ENCODE measurements at regions not wholly inside any gene's neighbourhood (a gene's known extent, or its start where the extent isn't known, plus 50 kb on each side); places are given as distances from the start of the nearest gene placed in this dataset.

DNA sequence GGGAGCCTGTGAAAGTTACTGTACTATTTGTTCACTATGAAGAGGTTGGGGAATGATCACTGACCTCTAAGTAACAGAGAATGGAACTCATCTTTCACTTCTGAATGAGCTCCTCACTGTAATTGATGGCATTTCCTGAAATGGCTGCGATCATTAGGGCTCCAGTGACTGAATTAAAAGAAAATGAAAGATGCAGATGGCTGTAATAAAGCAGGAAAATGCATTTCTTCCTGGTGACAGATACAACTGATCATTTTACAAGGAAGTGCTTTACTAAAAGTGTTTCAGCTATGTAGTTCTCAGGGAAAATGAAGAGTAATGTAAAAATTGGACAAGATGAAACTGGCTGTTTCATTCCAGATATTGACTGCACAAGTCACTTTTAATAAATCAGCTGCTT is 1200.6 kb upstream of the NUDT12 start:
- no peaks in the 10 kb centered on the region for H3K36me3 ChIP-seq (ENCODE audit: control insufficient read depth in 4 of 4, insufficient read depth in 3 of 4, low read depth in 1 of 4, low read length in 3 of 4)
- DNase-seq (ENCODE audit: low spot score): no peak
- TF ChIP-seq, protein P1, sequence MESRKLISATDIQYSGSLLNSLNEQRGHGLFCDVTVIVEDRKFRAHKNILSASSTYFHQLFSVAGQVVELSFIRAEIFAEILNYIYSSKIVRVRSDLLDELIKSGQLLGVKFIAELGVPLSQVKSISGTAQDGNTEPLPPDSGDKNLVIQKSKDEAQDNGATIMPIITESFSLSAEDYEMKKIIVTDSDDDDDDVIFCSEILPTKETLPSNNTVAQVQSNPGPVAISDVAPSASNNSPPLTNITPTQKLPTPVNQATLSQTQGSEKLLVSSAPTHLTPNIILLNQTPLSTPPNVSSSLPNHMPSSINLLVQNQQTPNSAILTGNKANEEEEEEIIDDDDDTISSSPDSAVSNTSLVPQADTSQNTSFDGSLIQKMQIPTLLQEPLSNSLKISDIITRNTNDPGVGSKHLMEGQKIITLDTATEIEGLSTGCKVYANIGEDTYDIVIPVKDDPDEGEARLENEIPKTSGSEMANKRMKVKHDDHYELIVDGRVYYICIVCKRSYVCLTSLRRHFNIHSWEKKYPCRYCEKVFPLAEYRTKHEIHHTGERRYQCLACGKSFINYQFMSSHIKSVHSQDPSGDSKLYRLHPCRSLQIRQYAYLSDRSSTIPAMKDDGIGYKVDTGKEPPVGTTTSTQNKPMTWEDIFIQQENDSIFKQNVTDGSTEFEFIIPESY (IDR thresholded peaks at IDR 0.05): no peak
- no peak for TF ChIP-seq RXRA (IDR thresholded peaks at IDR 0.05)
- no peak for TF ChIP-seq YY1 (IDR thresholded peaks at IDR 0.05)
- no peak for TF ChIP-seq TAF1 (conservative IDR thresholded peaks at IDR 0.05)
- TF ChIP-seq HNF4G (IDR thresholded peaks at IDR 0.05): no peak
- no peak for TF ChIP-seq HNF4A (conservative IDR thresholded peaks at IDR 0.05)
- no peak for TF ChIP-seq JUND (IDR thresholded peaks at IDR 0.05)
- no peak for TF ChIP-seq EGR1 (IDR thresholded peaks at IDR 0.05; ENCODE audit: low read depth in 2 of 2)
- no peak for TF ChIP-seq GABPA (IDR thresholded peaks at IDR 0.05 in 1 of 2, conservative IDR thresholded peaks at IDR 0.05 in 1 of 2)
- TF ChIP-seq, protein P2, sequence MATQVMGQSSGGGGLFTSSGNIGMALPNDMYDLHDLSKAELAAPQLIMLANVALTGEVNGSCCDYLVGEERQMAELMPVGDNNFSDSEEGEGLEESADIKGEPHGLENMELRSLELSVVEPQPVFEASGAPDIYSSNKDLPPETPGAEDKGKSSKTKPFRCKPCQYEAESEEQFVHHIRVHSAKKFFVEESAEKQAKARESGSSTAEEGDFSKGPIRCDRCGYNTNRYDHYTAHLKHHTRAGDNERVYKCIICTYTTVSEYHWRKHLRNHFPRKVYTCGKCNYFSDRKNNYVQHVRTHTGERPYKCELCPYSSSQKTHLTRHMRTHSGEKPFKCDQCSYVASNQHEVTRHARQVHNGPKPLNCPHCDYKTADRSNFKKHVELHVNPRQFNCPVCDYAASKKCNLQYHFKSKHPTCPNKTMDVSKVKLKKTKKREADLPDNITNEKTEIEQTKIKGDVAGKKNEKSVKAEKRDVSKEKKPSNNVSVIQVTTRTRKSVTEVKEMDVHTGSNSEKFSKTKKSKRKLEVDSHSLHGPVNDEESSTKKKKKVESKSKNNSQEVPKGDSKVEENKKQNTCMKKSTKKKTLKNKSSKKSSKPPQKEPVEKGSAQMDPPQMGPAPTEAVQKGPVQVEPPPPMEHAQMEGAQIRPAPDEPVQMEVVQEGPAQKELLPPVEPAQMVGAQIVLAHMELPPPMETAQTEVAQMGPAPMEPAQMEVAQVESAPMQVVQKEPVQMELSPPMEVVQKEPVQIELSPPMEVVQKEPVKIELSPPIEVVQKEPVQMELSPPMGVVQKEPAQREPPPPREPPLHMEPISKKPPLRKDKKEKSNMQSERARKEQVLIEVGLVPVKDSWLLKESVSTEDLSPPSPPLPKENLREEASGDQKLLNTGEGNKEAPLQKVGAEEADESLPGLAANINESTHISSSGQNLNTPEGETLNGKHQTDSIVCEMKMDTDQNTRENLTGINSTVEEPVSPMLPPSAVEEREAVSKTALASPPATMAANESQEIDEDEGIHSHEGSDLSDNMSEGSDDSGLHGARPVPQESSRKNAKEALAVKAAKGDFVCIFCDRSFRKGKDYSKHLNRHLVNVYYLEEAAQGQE (IDR thresholded peaks at IDR 0.05): no peak
- no peak for TF ChIP-seq ATF3 (IDR thresholded peaks at IDR 0.05)
- no peak for TF ChIP-seq FOXA1 (IDR thresholded peaks at IDR 0.05)
- no peak for TF ChIP-seq SP1 (IDR thresholded peaks at IDR 0.05)
- TF ChIP-seq NR2F2 (IDR thresholded peaks at IDR 0.05): no peak
- TF ChIP-seq RAD21 (IDR thresholded peaks at IDR 0.05): no peak
- H3K9me3 ChIP-seq (ENCODE audit: control insufficient read depth in 4 of 4, low read length in 3 of 4): no peaks in the 10 kb centered on the region
- no peak overlapping the region for H3K27ac ChIP-seq (ENCODE audit: low read depth in 1 of 2, low read length in 2 of 2)
- no peak overlapping the region for H3K4me3 ChIP-seq (ENCODE audit: low read depth in 1 of 3, low read length in 3 of 3)
- H3K27me3 ChIP-seq (ENCODE audit: control insufficient read depth in 4 of 4, insufficient read depth in 4 of 4, low read length in 3 of 4): no peaks in the 10 kb centered on the region
- 59% methylated on average over 1 of the region's 1 CpG for WGBS
- H3K9ac ChIP-seq (ENCODE audit: low read depth in 1 of 2, low read length in 2 of 2): no peak overlapping the region
- H3K4me1 ChIP-seq (ENCODE audit: control insufficient read depth in 4 of 4, insufficient read depth in 4 of 4, low read length in 3 of 4): no peaks in the 10 kb centered on the region

GRCh38 chr5:104757915-104758314 is 1195.3 kb upstream of the NUDT12 start:
- no peaks in the 10 kb centered on the region for H3K36me3 ChIP-seq (ENCODE audit: control insufficient read depth in 4 of 4, insufficient read depth in 3 of 4, low read depth in 1 of 4, low read length in 3 of 4)
- 91% methylated on average over 1 of the region's 1 CpG for WGBS
- DNase-seq (ENCODE audit: low spot score): no peak
- H3K4me3 ChIP-seq (ENCODE audit: low read depth in 1 of 3, low read length in 3 of 3): no peak overlapping the region
- H3K9ac ChIP-seq (ENCODE audit: low read depth in 1 of 2, low read length in 2 of 2): no peak overlapping the region
- no peaks in the 10 kb centered on the region for H3K9me3 ChIP-seq (ENCODE audit: control insufficient read depth in 4 of 4, low read length in 3 of 4)
- no peaks in the 10 kb centered on the region for H3K4me1 ChIP-seq (ENCODE audit: control insufficient read depth in 4 of 4, insufficient read depth in 4 of 4, low read length in 3 of 4)
- no peaks in the 10 kb centered on the region for H3K27me3 ChIP-seq (ENCODE audit: control insufficient read depth in 4 of 4, insufficient read depth in 4 of 4, low read length in 3 of 4)
- H3K27ac ChIP-seq (ENCODE audit: low read depth in 1 of 2, low read length in 2 of 2): no peak overlapping the region
- TF ChIP-seq RXRA (IDR thresholded peaks at IDR 0.05): no peak
- TF ChIP-seq, protein P3, sequence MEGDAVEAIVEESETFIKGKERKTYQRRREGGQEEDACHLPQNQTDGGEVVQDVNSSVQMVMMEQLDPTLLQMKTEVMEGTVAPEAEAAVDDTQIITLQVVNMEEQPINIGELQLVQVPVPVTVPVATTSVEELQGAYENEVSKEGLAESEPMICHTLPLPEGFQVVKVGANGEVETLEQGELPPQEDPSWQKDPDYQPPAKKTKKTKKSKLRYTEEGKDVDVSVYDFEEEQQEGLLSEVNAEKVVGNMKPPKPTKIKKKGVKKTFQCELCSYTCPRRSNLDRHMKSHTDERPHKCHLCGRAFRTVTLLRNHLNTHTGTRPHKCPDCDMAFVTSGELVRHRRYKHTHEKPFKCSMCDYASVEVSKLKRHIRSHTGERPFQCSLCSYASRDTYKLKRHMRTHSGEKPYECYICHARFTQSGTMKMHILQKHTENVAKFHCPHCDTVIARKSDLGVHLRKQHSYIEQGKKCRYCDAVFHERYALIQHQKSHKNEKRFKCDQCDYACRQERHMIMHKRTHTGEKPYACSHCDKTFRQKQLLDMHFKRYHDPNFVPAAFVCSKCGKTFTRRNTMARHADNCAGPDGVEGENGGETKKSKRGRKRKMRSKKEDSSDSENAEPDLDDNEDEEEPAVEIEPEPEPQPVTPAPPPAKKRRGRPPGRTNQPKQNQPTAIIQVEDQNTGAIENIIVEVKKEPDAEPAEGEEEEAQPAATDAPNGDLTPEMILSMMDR (IDR thresholded peaks at IDR 0.05; ENCODE audit: low read depth, low read length, missing input control): no peak
- no peak for TF ChIP-seq ATF3 (IDR thresholded peaks at IDR 0.05)
- no peak for TF ChIP-seq HNF4G (IDR thresholded peaks at IDR 0.05)
- TF ChIP-seq MAX (IDR thresholded peaks at IDR 0.05): no peak
- no peak for TF ChIP-seq TAF1 (conservative IDR thresholded peaks at IDR 0.05)
- no peak for TF ChIP-seq JUND (IDR thresholded peaks at IDR 0.05)
- TF ChIP-seq NR2F2 (IDR thresholded peaks at IDR 0.05): no peak
- TF ChIP-seq, protein P1 (IDR thresholded peaks at IDR 0.05): no peak
- TF ChIP-seq HNF4A (conservative IDR thresholded peaks at IDR 0.05): no peak
- TF ChIP-seq GABPA (IDR thresholded peaks at IDR 0.05 in 1 of 2, conservative IDR thresholded peaks at IDR 0.05 in 1 of 2): no peak
- TF ChIP-seq, protein P2 (IDR thresholded peaks at IDR 0.05): no peak
- TF ChIP-seq FOXA1 (IDR thresholded peaks at IDR 0.05): no peak
- no peak for TF ChIP-seq EGR1 (IDR thresholded peaks at IDR 0.05; ENCODE audit: low read depth in 2 of 2)
- TF ChIP-seq SP1 (IDR thresholded peaks at IDR 0.05): no peak

Measured in liver (tissue), 8 donors.